ENCODE measurements at regions not wholly inside any gene's neighbourhood (a gene's known extent, or its start where the extent isn't known, plus 50 kb on each side); places are given as distances from the start of the nearest gene placed in this dataset.
"Not testable (repeated sequence)": the region's sequence is repeated elsewhere in the genome, so short reads cannot be mapped to it uniquely, and the experiment has no call there.

- no peak for DNase-seq
Observed at GRCh38 chr12:116433249-116433648, 125.9 kb upstream of the MAP1LC3B2 start.

- DNase-seq, result no peak
Observed at GRCh38 chr12:116434155-116435011, 124.8 kb upstream of the MAP1LC3B2 start.

- DNase-seq, result no peak
Observed at GRCh38 chr12:116435984-116436383, 123.2 kb upstream of the MAP1LC3B2 start.

DNA sequence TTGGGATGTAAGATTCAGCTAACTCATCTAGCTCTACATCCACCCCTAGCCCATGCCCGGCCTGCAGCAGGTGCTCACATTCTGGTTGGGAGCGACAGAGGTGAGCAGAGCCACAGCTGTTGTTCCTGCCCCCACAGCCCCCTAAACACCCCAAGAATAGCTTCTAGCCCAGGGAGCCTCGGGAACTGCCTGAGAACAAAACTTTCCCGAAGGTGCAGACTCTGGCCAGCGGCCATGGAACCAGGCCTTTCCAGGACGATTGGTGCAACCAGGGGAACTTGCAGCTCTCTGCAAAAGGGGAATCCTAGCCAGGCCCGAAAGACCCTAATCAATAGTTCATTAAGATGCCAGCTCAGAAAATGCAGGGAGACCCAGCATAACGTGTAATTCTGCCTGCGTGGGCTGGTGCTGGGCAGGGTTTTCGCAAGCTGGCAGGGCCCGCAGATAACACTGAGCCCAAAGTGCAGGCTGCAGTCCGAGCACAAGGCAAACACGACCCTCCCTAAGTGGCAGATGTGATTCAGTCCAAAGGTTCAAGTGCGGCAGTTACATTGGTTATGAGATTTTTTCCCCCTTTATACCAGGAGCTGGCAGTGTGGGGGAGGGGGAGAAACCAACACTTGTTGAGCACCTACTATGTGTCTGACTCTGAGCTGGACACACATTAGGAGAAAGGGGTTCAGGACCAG is 122.5 kb upstream of the MAP1LC3B2 start:
- no peak for DNase-seq

DNA sequence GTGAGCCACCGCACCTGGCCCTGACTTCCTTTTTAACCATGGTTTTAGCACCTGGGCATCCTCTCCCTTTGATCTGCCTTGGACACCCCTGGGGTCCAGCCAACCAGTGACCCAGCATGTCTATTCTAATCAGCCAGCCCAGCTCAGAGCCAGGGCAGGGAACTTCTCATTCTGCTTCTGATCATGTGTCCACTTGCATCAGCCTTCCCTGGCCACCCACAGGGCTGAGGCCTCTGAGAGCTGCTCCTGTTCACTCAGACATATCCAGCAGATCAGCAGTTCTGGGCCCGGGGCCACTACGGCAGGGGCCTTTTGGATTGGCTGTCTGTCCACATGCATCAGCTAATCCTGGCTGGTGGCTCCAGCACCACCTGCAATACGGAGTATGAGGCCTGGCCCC is 117.9 kb upstream of the MAP1LC3B2 start:
- no peak for DNase-seq

GRCh38 chr12:116442304-116442703 is 116.9 kb upstream of the MAP1LC3B2 start:
- no peak for DNase-seq

- no peak for DNase-seq
Observed at GRCh38 chr12:116442946-116443345, 116.2 kb upstream of the MAP1LC3B2 start.

GRCh38 chr12:116443821-116444589 is 115.2 kb upstream of the MAP1LC3B2 start:
- DNase-seq, result no peak

DNA sequence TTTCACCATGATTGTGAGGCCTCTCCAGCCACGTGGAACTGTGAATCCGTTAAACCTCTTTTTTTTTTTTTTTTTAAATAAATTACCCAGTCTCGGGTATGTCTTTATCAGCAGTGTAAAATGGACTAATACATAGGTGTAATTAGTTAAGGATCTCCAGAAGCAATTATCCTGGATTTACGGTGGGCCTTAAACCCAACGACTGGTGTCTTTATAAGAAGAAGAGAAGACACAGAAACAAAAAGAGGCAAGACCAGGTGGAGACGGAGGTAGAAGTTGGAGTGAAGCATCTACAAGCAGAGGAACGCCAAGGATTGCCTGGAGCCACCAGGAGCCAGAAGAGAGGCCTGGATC is 114.6 kb upstream of the MAP1LC3B2 start:
- DNase-seq, result no peak

- DNase-seq, result no peak
Observed at GRCh38 chr12:116448165-116448739, 110.9 kb upstream of the MAP1LC3B2 start.

DNA sequence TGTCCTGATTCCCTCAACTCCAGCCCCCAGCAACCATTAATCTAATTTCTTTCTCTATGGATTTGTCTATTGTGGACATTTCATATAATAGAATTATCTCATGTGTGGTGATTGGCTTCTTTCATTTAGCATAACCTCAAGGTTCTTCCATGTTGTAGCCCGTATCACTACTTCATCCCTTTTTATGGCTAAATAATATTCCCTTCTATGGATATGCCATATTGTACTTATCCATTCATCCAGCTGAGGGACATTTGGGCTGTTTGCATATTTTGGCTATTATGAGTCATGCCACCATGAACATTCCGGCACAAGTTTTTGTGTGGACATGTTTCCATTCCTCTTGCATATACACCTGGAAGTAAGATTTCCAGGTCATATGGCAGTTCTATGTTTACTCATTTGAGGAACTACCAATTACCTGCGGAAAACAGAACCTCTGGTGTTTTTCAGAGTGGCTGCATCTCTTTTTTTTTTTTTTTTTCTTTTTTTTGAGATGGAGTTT is 108.7 kb upstream of the MAP1LC3B2 start:
- DNase-seq, result no peak

- not testable (repeated sequence) for DNase-seq
Observed at GRCh38 chr12:116452975-116453374, 106.2 kb upstream of the MAP1LC3B2 start.

GRCh38 chr12:116453631-116454030 is 105.5 kb upstream of the MAP1LC3B2 start:
- DNase-seq, result no peak

DNA sequence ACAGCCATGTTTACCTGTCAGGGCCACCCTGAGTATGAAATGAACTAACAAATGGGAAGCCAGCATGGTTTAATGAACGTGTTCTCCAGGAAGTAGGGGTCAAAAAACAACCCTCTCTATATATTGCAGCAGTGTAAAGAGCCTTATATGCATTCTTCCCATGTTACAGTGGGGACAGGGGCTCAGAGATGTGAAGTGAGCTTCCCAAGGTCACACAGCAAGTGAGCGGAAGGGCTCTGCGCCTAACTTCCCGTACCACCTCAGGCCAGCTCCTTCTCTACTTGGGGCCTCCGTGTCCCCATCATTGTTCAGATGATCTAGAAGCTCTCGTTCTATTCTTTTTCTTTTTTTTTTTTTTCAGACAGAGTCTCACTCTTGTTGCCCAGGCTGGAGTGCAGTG is 105.1 kb upstream of the MAP1LC3B2 start:
- no peak for DNase-seq

GRCh38 chr12:116454950-116455447 is 104.2 kb upstream of the MAP1LC3B2 start:
- DNase-seq, result no peak

DNA sequence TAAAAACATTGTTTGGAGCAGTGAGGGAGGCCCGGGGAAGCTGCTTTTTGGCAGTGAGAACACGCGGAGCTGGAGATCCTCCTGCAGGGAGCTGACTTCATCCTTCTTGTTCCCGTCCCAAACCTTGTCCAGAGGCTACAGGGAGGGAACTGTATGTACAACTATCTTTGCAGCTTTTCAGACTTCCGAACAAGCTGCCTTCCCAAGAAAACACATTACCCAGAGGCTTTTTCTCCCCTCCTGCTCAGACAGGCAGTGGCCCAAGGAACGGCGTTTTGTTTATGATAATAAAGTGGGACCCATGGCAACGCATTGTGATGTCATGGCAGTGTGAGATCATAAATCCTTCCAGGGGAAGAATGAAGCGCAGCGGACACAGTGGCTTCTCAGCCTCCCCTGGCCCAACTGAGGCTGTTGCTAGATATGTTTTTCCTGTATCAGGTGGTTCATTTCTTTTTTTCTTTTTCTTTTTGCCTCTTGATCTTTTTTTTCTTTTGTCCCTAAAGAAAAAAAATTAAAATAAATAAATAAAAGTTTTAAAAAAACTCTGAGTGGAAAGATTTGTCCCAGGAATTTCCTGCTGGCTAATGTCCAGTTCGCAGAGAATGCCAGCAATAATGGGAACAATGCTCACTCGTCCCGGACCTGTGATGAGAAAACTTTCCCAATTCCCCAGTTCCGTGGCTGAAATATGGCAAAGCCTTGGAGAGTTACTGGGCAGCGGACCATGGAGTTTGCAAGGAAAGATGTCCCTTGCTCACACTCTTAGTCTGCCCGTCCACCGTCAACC is 103.4 kb upstream of the MAP1LC3B2 start:
- no peak for DNase-seq

- no peak for DNase-seq
Observed at GRCh38 chr12:116456330-116457082, 102.7 kb upstream of the MAP1LC3B2 start.

GRCh38 chr12:116458492-116458891 is 100.7 kb upstream of the MAP1LC3B2 start:
- DNase-seq, result no peak

DNA sequence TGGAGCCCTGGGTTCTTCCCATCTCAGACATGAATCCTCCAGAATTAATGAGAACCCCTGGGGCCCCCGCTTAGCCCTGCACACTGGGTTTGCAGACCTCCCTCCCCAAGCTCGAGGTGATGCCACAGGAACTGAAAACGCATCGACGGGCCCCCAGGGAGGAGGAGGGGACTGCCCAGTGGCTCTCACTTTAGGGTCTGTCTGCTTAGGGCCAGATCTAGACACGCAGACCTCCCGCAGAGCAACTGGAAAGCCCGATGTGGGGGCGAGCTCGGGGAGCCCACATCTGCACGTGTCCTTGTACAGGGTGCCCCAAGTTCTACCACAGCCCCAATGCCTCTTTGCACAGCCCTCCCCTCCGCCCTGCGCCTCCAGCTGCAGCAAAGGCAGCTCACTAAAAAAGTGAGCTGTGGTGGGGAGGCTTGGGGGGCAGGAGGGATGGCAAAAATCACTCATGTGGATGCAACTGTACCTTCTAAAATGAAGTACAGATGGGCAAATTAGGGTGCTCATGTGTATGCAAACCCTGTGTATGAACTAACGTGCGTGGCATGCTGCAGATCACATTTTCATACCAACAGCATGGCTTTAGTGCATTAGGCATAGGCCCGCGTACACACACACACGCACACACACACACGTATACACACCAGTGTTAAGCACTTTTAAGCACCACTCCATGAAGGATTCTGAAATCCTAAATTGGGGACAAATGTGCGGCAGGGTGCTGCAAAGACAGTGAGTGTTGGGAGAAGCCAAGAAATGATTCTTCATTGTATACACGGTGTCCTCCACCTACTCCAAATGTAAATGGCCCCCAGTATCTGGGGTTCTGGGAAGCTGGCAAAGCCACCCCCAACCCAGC is 99.9 kb upstream of the MAP1LC3B2 start:
- no peak for DNase-seq
